HEK293T (cell line): ENCODE measurements at regions not wholly inside any gene's neighbourhood (a gene's known extent, or its start where the extent isn't known, plus 50 kb on each side); places are given as distances from the start of the nearest gene placed in this dataset.

Experiments
- CTCF ChIA-PET: fragments of 350-600 bp; formaldehyde crosslinking; extraction: SDS; loops from one replicate; lab custom pipeline; 2021; ENCODE audit warnings: antibody characterized with exemption, inconsistent platforms; lab: Yijun Ruan, JAX
- POLR2A ChIA-PET: fragments of 350-600 bp; formaldehyde crosslinking; extraction: SDS; loops from one replicate; lab custom pipeline; 2020; ENCODE audit warnings: antibody characterized with exemption, inconsistent platforms; lab: Yijun Ruan, JAX
- DNase-seq: peaks from one replicate; pipeline ENCODE4 v3.0.0; 2012; ENCODE audit warnings: mixed read lengths; ENCODE audit errors: extremely low spot score
- ARNT ChIP-seq: fragments of 450-650 bp; IDR thresholded peaks from 2 replicates; pipeline ENCODE4 v1.6.1; 2017; ENCODE audit warnings: mild to moderate bottlenecking
- BHLHE40 ChIP-seq: fragments of 450-650 bp; IDR thresholded peaks from 2 replicates; pipeline ENCODE4 v1.6.1; 2016; ENCODE audit warnings: mild to moderate bottlenecking, moderate library complexity, borderline replicate concordance
- CTBP1 ChIP-seq: fragments of 450-650 bp; IDR thresholded peaks from 2 replicates; pipeline ENCODE4 v1.6.1; 2016; ENCODE audit warnings: borderline replicate concordance
- ELF4 ChIP-seq: fragments of 450-650 bp; IDR thresholded peaks from 2 replicates; pipeline ENCODE4 v1.6.1; 2017; ENCODE audit warnings: antibody characterized with exemption
- FOXA1 ChIP-seq: fragments of 450-650 bp; IDR thresholded peaks from 2 replicates; pipeline ENCODE4 v1.6.1; 2016; ENCODE audit warnings: mild to moderate bottlenecking
- FOXK2 ChIP-seq: fragments of 450-650 bp; IDR thresholded peaks from 2 replicates; pipeline ENCODE4 v1.6.1; 2016; ENCODE audit warnings: mild to moderate bottlenecking
- FOXM1 ChIP-seq: fragments of 450-650 bp; IDR thresholded peaks from 2 replicates; pipeline ENCODE4 v1.6.1; 2017; ENCODE audit warnings: mild to moderate bottlenecking, borderline replicate concordance
- HDGF ChIP-seq: fragments of 450-650 bp; IDR thresholded peaks from 2 replicates; pipeline ENCODE4 v1.6.1; 2017; ENCODE audit warnings: antibody characterized with exemption, borderline replicate concordance
- L3MBTL2 ChIP-seq: fragments of 450-650 bp; conservative IDR thresholded peaks from 2 replicates; pipeline ENCODE4 v1.6.1; 2016; ENCODE audit warnings: mild to moderate bottlenecking
- LEF1 ChIP-seq: fragments of 450-650 bp; IDR thresholded peaks from 2 replicates; pipeline ENCODE4 v1.6.1; 2017; ENCODE audit warnings: mild to moderate bottlenecking, borderline replicate concordance
- NFRKB ChIP-seq: fragments of 450-650 bp; IDR thresholded peaks from 2 replicates; pipeline ENCODE4 v1.6.1; 2016; ENCODE audit warnings: mild to moderate bottlenecking, moderate library complexity
- SP1 ChIP-seq: fragments of 450-650 bp; IDR thresholded peaks from 2 replicates; pipeline ENCODE4 v1.6.1; 2017
- SUZ12 ChIP-seq: fragments of 450-650 bp; IDR thresholded peaks from 2 replicates; pipeline ENCODE4 v1.6.1; 2016; ENCODE audit warnings: mild to moderate bottlenecking
- TARDBP ChIP-seq: fragments of 450-650 bp; IDR thresholded peaks from 2 replicates; pipeline ENCODE4 v1.6.1; 2016
- ZNF384 ChIP-seq: fragments of 450-650 bp; IDR thresholded peaks from 2 replicates; pipeline ENCODE4 v1.6.1; 2016
- TF ChIP-seq, protein P1 (sequence below): fragments of 450-650 bp; IDR thresholded peaks from 2 replicates; pipeline ENCODE4 v1.6.1; 2016

DNA sequence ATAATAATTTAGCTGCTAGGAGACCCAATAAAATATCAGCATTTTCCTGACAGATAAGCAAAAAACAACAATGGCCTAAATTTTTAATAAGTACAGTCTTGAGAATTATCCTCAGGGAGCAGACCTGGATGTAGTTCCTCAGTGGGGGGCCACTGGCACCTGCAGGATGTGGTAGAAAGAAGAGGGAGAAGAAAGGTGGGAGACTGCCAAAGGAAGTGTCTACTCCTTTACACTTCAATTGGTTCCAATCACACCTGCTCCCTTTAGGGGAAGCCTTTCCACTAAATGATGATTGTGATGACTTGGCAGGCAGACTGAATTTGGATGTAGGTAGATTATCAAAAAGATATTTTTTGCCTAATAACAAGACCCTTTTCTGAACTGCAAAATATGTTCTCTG, 353.0 kb upstream of the SATB1 start:
- ChIA-PET POLR2A (no interaction called here), CTCF (no interaction called here)
- DNase-seq = no peak
- TF ChIP-seq L3MBTL2 (no peak), ELF4 (no peak), FOXM1 (no peak), SP1 (no peak), ARNT (no peak)
- TF ChIP-seq, protein P1, sequence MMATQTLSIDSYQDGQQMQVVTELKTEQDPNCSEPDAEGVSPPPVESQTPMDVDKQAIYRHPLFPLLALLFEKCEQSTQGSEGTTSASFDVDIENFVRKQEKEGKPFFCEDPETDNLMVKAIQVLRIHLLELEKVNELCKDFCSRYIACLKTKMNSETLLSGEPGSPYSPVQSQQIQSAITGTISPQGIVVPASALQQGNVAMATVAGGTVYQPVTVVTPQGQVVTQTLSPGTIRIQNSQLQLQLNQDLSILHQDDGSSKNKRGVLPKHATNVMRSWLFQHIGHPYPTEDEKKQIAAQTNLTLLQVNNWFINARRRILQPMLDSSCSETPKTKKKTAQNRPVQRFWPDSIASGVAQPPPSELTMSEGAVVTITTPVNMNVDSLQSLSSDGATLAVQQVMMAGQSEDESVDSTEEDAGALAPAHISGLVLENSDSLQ = no peak

DNA sequence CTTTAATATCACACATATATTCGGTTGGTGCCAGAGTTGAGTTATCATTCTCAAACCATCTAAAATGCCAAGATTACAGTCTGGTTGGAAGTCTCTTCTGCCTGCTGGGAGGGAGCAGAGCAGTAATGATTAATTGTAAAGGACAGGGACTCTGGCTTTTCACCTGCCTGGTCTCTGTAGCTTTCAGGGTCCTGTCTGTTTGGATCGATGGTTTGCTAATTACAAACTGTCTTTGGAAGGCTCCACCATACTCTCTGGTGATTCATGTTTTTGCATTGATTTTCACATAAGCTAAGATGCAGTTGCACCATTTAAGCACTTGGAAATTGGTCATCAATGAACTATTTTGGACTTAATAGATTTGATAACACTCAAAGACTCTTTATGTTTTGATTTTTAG, 350.4 kb upstream of the SATB1 start:
- POLR2A ChIA-PET = no interaction called here
- no peak for DNase-seq
- CTCF ChIA-PET = no interaction called here
- TF ChIP-seq FOXA1 = no peak
- no peak for TF ChIP-seq TARDBP
- no peak for TF ChIP-seq SP1
- TF ChIP-seq LEF1 = no peak
- TF ChIP-seq SUZ12 = no peak
- TF ChIP-seq HDGF = no peak
- TF ChIP-seq ELF4 = no peak
- TF ChIP-seq FOXM1 = no peak
- TF ChIP-seq NFRKB = no peak
- TF ChIP-seq CTBP1 = no peak
- TF ChIP-seq L3MBTL2 = no peak
- no peak for TF ChIP-seq ARNT
- no peak for TF ChIP-seq FOXK2
- TF ChIP-seq BHLHE40 = no peak
- no peak for TF ChIP-seq ZNF384
- TF ChIP-seq, protein P1 = no peak

DNA sequence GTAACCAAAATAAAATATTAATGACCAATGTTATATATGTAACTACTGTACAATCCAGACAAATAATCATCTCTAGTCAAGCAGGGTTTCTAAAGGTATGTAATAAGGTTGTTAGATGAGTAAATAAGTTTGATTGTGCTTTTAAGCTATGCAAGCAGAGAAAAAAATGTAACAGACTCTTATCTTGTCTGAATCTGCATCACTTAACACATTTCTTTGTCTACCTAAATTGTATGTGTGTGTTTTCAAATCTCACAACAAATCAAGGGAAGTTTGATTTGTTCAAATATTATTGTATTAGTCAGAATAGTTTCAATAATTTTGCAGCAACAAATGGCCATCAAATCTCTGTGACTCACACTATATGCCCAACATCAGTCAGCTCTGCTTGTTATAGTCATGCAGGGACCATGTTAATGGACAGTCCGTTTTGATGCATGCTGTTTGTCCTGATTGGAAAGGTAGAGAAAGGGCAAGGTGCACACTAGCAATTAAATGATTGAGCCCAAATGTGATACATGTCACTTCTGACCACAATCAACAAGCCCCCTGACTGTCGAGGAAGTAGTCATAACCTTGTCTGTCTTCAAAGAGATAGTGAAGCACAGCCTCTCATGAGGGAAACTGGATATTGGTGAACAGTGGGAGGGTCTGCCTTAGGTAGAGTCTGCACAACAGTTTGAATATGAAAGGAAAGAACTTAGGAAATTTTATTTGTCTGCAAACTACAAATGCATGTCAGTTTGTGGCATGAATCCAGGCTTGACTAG, 349.4 kb upstream of the SATB1 start:
- ChIA-PET CTCF (no interaction called here), POLR2A (no interaction called here)
- TF ChIP-seq FOXK2 = no peak
- no peak for TF ChIP-seq FOXA1
- no peak for TF ChIP-seq CTBP1
- no peak for DNase-seq

DNA sequence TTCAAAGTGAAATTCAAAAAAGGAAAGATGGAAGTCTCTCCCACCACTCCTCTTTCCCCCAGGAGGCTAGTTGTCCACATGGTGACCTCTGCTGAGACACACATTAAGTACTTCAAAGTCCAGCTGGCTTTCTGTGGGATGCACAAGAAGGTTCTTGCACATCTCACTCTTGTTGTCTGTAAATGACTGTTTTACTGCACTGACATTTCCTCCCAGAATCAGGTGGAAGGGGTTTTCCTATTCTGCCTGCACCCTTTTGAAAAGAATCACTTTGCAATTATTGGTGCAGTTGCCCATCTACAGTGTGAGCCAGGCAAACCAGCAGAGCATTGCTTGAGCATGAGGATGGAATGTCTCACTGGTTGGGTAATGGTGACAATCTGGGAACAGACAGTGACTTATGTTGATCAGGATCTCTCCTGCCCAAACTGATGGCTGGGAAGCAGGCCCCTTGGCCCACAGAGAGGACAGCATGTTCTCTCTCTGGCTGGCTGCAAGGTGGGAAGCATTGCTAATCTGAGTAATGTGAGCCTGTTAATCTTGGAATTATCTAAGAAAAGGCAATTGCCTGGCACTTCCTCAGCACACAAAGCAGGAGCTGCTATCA, 347.7 kb upstream of the SATB1 start:
- ChIA-PET CTCF (no interaction called here), POLR2A (no interaction called here)
- no peak for DNase-seq
- TF ChIP-seq ELF4 (no peak), TARDBP (no peak), HDGF (no peak), ZNF384 (no peak), ARNT (no peak), NFRKB (no peak), L3MBTL2 (no peak), SUZ12 (no peak), FOXA1 (no peak), BHLHE40 (no peak), CTBP1 (no peak), LEF1 (no peak), FOXK2 (no peak), FOXM1 (no peak)
- TF ChIP-seq, protein P1 = no peak

DNA sequence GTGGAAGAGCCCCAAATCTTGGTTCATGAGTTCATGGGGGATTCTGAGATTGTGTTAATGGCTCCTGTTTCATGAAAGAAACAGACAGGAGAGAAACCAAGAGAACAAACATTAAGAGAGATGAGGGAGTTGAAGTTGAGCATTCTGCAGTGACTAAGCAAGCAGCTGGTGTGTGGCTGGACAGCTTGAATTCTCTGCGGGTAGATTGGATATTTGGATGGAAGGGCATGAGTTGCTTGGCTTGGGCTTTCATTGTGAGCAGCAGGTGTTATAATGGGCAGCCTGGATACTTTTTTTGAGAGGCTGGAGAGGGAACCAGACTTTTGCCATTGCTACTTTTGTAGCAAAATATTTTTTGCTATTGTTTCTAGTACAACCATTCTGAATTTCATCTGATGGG, 346.8 kb upstream of the SATB1 start:
- no peak for TF ChIP-seq TARDBP
- ChIA-PET POLR2A (no interaction called here), CTCF (no interaction called here)
- DNase-seq = no peak

DNA sequence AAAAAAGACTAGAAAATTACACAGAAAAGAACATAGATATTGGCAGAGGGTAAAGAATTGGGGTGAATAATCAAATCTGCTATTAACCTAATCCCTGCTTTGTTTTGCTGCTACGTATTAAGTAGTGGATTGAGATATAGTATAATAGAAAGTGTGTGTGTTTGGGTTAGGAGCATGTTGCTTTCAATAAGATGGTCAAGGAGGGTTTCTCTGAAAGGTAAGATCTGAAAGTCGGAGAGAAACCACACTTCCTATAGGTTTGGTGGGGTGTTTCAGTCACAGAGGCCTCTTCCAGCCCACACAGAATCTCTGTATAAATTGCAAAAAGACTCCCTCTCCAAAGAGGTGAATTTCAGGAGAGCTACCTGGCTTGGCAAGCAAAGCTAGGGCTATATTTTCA, 345.7 kb upstream of the SATB1 start:
- TF ChIP-seq, protein P1 = no peak
- TF ChIP-seq FOXK2 (no peak), TARDBP (no peak), ARNT (no peak)
- DNase-seq = no peak
- ChIA-PET CTCF (no interaction called here), POLR2A (no interaction called here)
